ENCODE measurements at regions not wholly inside any gene's neighbourhood (a gene's known extent, or its start where the extent isn't known, plus 50 kb on each side); places are given as distances from the start of the nearest gene placed in this dataset.

GRCh38 chr7:70846208-70846607 lies 285.7 kb upstream of the GALNT17 start:
- no peaks in the 10 kb centered on the region for H3K27me3 ChIP-seq (ENCODE audit: insufficient read depth, poor library complexity, severe bottlenecking)
- H3K27ac ChIP-seq (replicated peaks): no peak overlapping the region
- DNase-seq (ENCODE audit: low read depth in 1 of 2, low spot score in 1 of 2): no peak
- no peak for TF ChIP-seq CTCF (IDR thresholded peaks at IDR 0.05; ENCODE audit: insufficient read depth, low read length)
- TF ChIP-seq, protein P1, sequence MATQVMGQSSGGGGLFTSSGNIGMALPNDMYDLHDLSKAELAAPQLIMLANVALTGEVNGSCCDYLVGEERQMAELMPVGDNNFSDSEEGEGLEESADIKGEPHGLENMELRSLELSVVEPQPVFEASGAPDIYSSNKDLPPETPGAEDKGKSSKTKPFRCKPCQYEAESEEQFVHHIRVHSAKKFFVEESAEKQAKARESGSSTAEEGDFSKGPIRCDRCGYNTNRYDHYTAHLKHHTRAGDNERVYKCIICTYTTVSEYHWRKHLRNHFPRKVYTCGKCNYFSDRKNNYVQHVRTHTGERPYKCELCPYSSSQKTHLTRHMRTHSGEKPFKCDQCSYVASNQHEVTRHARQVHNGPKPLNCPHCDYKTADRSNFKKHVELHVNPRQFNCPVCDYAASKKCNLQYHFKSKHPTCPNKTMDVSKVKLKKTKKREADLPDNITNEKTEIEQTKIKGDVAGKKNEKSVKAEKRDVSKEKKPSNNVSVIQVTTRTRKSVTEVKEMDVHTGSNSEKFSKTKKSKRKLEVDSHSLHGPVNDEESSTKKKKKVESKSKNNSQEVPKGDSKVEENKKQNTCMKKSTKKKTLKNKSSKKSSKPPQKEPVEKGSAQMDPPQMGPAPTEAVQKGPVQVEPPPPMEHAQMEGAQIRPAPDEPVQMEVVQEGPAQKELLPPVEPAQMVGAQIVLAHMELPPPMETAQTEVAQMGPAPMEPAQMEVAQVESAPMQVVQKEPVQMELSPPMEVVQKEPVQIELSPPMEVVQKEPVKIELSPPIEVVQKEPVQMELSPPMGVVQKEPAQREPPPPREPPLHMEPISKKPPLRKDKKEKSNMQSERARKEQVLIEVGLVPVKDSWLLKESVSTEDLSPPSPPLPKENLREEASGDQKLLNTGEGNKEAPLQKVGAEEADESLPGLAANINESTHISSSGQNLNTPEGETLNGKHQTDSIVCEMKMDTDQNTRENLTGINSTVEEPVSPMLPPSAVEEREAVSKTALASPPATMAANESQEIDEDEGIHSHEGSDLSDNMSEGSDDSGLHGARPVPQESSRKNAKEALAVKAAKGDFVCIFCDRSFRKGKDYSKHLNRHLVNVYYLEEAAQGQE (IDR thresholded peaks at IDR 0.05; ENCODE audit: insufficient replicate concordance, low read depth): no peak
- TF ChIP-seq POLR2AphosphoS5 (IDR thresholded peaks at IDR 0.05; ENCODE audit: low read depth): no peak
- no peak for TF ChIP-seq GABPA (IDR thresholded peaks at IDR 0.05; ENCODE audit: low read depth)
- TF ChIP-seq SPI1 (IDR thresholded peaks at IDR 0.05; ENCODE audit: borderline replicate concordance, low read depth): no peak
- no peak overlapping the region for H3K4me3 ChIP-seq (replicated peaks; ENCODE audit: insufficient read depth, low read length)

DNA sequence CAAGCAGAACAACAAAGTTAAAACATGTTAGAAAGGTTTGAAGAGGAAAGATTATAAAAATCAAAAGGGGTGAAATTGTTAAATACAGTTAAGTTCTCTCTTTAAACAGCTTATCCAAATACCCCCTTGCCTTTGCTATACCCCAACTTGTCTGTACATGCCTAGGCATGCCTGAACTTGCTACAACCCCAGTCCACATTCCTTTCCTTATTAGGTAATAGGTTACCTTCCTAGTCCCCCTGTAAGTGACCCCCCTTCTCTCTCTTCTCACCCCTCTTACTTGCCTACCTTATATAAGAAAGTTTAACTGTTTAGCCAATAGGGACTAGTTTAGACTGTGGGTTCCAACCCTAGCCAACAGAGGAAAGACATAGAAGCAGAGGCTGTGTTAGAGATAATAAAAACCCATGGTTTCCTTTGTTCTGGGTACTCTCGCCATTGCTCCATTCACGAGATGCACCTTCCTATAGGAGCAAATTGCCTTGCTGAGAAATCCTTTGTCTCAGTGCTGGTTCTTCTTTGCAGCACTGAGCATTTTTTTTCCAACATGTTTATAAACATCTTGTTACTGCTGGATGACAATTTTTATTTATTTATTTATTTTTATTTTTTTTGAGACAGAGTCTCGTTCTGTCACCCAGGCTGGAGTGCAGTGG lies 282.2 kb upstream of the GALNT17 start:
- no peak for DNase-seq (ENCODE audit: low read depth in 1 of 2, low spot score in 1 of 2)
- Histone ChIP-seq H3K27ac (replicated peaks) (no peak overlapping the region), H3K27me3 (ENCODE audit: insufficient read depth, poor library complexity, severe bottlenecking) (no peaks in the 10 kb centered on the region), H3K4me3 (replicated peaks; ENCODE audit: insufficient read depth, low read length) (no peak overlapping the region)
- TF ChIP-seq, protein P1 (IDR thresholded peaks at IDR 0.05; ENCODE audit: insufficient replicate concordance, low read depth): no peak
- no peak for TF ChIP-seq GABPA (IDR thresholded peaks at IDR 0.05; ENCODE audit: low read depth)
- no peak for TF ChIP-seq CTCF (IDR thresholded peaks at IDR 0.05; ENCODE audit: insufficient read depth, low read length)
- no peak for TF ChIP-seq POLR2AphosphoS5 (IDR thresholded peaks at IDR 0.05; ENCODE audit: low read depth)
- no peak for TF ChIP-seq SPI1 (IDR thresholded peaks at IDR 0.05; ENCODE audit: borderline replicate concordance, low read depth)

DNA sequence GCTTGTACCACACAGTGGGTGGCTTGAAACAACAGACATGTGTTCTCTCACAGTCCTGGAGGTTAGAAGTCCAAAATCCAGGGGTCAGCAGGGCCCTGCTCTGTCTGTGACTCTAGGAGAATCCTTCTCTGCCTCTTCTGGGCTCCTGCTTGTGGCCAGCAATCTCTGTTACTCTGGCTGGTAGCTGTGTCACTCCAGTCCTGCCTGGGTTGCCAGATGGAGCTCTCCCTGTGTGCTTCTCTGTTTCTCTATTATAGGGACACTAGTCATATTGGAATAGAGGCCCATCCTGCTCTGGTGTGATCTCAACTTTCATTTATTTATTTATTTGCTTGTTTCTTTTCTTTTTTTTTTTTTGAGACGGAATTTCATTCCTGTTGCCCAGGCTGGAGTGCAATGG lies 276.6 kb upstream of the GALNT17 start:
- H3K4me3 ChIP-seq (replicated peaks; ENCODE audit: insufficient read depth, low read length): no peak overlapping the region
- DNase-seq (ENCODE audit: low read depth in 1 of 2, low spot score in 1 of 2): no peak
- no peak overlapping the region for H3K27ac ChIP-seq (replicated peaks)
- H3K27me3 ChIP-seq (ENCODE audit: insufficient read depth, poor library complexity, severe bottlenecking): no peaks in the 10 kb centered on the region
- TF ChIP-seq CTCF (IDR thresholded peaks at IDR 0.05; ENCODE audit: insufficient read depth, low read length): no peak
- TF ChIP-seq POLR2AphosphoS5 (IDR thresholded peaks at IDR 0.05; ENCODE audit: low read depth): no peak
- TF ChIP-seq, protein P1 (IDR thresholded peaks at IDR 0.05; ENCODE audit: insufficient replicate concordance, low read depth): no peak
- no peak for TF ChIP-seq SPI1 (IDR thresholded peaks at IDR 0.05; ENCODE audit: borderline replicate concordance, low read depth)
- no peak for TF ChIP-seq GABPA (IDR thresholded peaks at IDR 0.05; ENCODE audit: low read depth)

All from HL-60 (cell line).